ENCODE measurements at regions not wholly inside any gene's neighbourhood (a gene's known extent, or its start where the extent isn't known, plus 50 kb on each side); places are given as distances from the start of the nearest gene placed in this dataset.

GRCh38 chr2:129491308-129491707 is 488.2 kb upstream of the RAB6C start:
- no peak for TF ChIP-seq CTCF (IDR thresholded peaks at IDR 0.05 in 4 of 5, conservative IDR thresholded peaks at IDR 0.05 in 1 of 5)
- no peak for TF ChIP-seq POLR2A (IDR thresholded peaks at IDR 0.05)
